Umbilical cord (tissue), 1 donor: ENCODE measurements at regions not wholly inside any gene's neighbourhood (a gene's known extent, or its start where the extent isn't known, plus 50 kb on each side); places are given as distances from the start of the nearest gene placed in this dataset.
"Not testable (repeated sequence)": the region's sequence is repeated elsewhere in the genome, so short reads cannot be mapped to it uniquely, and the experiment has no call there.

Experiments used
- DNase-seq: peaks from one replicate; pipeline ENCODE4 v3.0.0-alpha.2; 2015; ENCODE audit warnings: low spot score

DNA sequence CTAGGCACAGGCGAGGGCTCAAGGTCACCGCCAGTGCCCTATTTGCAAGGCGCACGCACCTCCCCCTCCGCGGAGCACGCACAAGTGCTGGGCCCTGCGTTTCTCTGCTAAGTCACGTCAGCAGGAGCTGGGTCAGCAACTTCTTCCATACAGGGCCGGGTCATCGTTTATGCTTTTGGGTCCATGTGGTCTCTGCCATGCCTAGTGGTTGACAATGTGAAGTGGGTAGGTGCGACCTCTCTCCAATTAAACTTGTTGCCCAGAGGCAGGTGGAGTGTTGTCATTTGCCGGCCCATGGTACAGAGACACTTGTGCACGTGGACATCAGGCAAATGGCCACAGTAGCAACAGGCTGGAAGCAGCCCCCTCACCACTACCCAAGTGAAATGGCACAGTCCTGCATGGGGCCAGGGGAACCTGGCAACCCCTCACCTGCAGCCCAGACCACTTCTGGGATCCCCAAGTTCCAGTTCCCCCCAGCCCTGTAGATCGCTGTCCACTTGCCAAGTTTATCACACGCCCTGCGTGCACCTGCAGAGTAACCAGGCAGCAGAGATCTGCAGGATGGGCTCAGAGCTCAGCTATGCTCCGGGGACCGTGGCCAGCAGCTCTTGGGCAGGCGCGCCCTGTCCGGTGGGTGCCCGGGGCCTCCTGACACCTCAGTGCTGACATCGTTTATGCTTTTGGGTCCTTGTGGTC, 86.1 kb upstream of the PPP2R2D start:
- no peak for DNase-seq

DNA sequence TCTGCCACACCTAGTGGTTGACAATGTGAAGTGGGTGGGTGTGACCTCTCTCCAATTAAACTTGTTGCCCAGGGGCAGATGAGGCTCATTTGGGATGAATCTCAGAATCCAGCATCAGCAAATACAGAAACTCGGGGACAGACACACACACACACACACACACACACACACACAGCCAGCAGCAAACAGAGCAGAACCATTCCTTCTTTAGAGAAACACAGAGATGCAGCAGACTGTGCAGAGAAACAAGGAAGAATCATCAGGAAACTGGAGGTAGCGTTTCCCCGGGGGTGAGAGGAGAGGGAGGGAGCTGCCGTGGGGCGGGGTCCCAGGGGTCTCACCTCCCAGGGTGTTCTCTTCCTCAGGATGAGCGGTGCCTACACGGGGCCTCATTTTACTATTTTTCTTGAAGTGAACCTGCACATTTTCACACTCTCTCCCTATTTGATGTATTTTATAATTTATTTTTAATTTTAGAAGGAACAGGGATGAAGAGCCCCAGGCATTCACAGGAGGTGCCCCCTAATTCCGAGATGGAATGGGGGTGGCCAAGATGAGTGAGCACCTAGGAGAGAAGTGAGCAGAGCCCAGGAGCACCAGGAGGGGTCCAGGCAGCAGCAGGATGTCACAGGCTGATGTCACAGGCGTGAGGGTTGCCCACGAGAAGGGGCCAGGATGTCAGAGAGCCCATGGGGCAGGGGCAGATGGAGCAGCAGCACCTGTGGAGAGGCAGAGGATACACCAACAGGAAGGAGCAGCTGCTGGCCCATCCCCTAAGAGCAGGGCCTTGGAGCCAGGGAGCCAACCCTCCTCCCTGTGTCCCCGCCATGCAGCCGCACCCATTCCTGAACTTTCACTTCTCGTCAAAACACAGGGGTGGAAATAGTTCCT, 85.3 kb upstream of the PPP2R2D start:
- no peak for DNase-seq

DNA sequence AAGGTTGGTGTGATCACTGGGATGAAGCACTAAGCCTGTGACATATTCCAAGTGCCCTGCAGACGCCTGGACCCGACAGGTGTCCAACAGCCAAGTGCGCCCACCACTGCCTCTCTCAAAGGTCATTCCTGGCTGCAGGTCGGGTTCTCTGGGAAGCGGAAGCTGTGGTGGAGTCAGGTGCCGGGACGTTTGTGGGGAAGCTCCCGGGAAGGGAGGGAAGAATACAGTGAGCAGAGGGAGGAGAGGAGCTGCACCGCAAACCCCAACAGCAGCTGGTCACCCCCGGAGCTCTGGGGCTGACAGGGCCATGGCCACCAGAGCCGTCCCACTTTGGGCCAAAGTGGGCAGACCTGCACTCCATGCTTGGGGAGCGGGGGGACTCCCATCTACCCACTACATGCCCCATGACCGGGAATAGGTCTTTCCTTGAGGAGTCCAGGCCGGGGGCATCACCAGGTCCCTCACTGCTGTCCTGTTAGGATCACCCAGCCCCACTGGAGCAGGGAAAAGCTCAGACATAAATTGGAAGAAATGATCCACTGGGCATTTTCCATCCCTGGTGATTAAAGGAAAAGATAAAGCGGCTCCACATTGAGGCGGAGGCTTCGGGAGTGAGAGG, 84.5 kb upstream of the PPP2R2D start:
- no peak for DNase-seq

DNA sequence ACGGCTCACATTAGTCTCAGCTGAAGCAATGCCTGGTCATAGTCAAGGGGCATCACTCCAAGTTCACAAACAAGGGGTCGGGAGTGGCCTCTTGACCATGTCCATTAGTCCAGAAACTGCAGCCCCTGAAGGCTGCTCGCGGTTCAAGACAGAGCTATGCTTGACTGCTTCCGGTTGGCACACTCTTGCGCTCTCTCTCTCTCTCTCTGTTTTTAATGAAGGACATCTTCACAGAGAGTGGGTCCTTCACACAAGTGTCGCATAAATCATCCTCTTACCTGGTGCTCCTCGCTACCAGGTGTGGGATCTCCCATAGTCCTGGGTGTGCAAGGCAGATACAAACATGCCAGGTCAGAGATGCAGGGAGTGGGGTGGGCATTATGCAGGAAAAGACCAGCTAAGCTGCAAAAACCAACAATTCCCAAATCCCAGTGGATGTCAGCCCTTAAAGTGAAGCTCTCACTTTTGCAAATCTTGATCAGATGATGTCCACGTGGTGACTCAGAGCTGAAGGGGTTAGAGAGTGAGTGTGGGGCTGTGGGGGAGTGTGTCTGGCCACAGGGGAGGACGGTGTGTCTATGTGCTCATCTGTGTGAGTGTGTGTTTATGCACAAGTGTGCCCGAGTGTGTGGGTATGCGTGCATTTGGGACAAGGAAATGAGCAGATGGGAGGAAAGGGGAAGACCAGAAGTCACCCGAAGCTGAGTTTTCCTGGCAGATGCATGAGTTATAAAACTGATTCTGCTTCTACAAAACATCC, 83.7 kb upstream of the PPP2R2D start:
- DNase-seq: no peak

DNA sequence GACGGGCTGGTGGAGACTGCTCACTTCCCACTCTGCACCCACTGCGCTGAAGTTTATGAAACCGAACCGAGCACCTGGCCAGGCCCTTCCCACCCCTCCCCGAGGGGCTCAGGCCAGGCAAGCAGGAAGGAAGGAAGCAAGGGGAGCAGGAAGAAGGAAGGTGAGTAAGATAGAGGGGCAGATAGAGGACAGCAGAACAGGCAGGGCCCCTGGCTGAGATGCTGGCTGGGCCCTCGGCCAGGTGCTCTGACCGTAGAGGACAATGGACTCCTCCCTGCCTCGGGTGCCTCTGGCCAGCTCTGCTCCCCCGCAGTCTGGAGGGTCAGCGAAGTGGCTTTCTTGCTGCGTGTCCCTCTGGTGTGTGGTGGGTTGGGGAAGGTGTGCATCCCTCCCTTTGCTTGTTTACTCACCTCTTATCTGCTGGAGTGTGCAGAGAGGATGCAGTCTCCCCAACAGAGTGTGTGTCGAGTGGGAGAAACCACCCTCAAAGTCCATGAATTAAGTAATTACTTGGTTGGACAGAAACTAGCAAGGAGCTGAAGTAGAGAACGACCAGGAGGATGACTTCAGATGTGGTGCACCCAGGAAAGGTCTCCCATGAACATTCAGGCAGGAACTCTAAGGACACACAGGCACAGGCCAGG, 82.8 kb upstream of the PPP2R2D start:
- no peak for DNase-seq

DNA sequence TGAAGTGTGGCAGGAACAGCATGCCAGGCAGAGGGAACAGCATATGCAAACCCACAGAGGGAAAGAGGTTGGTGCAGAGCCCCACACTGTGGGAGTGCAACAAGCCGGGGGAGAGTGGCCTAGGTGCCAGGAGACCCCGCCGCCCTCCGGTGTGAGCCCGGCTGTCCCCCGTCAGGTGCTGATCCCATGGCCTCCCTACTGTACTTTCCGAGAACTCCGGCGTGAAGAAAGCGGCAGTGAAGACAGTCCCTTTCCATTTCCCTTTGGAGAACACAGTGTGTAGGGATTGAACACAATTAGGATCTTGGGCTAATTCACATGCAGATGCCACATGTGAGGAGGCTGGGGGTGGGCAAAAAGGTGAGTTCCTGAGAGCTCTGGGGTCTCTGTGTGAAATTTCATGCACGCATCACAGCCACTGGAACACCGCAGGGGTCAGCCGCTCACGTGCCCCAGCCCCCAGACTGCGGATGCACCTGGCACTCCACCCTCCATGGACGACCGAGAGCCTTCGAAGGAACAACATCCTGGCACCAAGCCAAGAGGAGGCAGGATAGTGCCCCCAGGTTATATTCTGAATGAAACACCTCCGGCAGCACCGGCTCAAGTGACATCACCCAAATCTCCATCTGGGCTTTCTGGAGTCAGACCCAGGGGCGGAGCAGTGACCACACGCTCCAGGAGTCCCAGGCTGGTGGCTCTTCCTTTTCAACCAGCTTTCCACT, 82.1 kb upstream of the PPP2R2D start:
- no peak for DNase-seq

DNA sequence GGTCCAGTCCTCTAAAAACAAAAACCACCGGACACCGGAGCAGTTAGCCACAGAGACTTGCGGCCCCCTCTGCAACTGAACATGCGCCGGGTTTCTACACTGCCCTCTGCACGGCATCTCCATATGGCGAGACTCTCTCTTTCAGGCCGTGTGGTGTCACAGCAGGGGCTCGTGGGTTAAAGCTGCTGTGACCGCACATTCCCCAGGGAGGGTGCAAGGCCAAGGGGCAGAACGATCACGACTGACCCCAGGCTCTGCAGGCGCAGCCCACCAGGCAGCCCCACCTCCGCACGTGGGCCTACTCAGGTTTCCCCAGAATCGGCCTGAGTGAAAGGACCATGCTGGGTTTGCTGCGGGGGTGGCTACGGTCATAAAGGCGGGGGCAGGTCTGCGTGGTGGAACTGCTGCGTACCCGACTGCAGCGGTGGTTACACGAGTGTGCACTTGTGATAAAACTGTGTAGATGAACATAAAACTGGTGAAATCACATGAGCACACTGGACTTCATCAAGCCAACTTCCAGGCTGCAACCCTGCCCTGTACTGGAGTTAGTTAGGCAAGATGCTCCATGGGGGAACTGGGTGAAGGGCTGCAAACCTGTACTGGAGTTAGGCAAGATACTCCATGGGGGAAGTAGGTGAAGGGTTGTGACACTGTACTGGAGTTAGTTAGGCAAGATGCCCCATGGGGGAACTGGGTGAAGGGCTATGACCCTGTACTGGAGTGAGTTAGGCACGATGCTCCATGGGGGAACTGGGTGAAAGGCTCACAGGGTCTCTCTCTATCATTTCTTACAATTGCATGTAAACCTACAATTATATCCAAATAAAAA, 81.4 kb upstream of the PPP2R2D start:
- no peak for DNase-seq

DNA sequence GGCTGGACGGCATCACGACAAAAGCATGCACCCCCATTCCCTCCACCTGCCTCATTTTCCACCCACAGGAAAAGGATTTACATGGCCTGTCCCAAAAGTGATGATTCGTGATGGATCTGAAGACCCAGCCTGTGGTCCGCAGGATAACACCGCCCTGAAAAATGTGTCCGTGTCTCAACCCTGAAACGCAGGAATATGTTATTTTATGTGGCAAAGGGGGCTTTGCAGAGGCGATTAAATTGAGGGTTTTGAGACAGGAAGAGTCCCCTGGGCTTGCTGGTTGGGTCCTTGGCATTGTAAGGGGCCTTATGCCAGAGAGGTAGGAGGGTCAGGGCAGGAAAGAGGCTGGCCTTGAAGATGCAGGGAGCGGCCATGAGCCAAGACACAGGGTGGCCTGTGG, 80.2 kb upstream of the PPP2R2D start:
- no peak for DNase-seq

DNA sequence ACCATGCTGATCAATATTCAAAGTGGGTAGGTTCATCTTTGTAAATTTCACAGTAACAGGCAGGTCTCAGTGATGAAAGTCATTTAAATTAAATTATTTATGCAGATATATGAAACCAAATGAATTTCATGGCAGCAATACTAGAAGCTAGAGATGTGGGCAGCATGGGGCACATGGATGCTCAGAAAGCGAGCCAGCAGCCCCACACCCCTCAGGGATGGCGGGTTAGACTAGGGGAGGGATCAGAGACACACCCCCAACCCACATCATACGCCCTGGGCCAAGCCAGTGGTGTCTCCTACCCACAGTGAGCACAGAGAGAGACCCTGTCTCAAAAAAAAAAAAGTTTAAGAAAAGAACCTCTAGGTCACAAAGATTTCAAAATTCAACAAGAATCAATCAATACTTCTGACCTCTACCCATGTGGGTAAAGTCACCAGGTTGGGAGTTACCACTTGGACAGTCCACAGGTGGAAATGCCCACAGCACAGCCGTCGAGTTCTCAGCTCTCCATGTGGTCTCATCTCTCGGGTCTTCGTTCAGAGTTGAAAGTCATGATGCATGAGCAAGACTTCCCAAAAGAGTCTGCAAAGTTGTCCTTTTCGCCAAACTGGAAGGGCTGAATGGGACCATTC, 79.3 kb upstream of the PPP2R2D start:
- DNase-seq: no peak

DNA sequence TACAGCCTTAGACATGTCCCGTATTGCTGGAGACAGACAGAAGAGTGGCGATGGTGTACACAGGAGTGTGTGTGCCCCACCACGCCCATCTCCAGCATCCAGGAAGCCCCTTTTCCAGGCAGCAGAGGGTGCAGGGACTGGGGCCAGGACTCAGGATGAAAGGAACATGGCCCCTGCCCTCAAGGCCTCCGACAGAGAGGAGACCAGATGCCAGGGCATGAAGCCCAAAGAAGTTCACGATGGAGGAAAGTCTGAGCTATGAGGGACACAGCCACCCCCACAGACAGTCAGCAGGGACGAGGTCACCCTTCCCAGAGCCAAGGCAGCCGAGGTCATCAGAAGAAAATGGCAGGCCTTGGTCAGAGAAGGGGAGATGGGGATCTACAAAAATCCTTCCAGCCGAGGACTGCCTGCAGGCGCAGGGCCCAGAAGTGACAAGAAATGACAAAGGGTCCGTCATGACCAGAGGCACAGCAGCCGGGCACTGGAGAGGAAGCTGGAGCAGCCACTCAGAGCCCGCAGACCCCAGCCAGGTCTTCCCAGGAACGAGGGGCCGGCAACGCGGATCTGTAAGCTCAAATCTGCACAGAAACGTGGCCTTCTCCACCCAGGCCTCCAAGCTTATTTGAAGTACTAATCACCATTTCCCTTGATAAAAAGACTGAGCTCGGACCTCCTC, 78.7 kb upstream of the PPP2R2D start:
- DNase-seq: no peak

DNA sequence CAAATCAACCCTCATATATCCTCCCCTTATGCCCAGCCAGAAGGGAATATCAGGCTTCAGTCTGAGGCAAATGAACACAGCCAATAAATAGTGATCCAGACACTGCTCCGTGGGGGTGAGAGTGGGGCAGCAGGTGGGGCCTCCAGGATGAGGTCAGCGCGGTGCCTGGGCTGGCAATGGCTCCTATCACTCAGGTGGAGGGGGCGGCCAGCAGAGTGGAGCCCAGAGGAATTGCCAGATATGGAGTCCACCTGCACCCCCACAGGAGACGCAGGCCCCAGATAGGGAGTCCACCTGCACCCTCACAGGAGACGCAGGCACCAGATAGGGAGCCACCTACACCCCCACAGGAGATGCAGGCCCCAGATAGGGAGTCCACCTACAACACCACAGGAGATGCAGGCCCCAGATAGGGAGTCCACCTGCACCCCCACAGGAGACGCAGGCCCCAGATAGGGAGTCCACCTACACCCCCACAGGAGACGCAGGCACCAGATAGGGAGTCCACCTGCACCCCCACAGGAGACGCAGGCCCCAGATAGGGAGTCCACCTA, 78.0 kb upstream of the PPP2R2D start:
- no peak for DNase-seq

DNA sequence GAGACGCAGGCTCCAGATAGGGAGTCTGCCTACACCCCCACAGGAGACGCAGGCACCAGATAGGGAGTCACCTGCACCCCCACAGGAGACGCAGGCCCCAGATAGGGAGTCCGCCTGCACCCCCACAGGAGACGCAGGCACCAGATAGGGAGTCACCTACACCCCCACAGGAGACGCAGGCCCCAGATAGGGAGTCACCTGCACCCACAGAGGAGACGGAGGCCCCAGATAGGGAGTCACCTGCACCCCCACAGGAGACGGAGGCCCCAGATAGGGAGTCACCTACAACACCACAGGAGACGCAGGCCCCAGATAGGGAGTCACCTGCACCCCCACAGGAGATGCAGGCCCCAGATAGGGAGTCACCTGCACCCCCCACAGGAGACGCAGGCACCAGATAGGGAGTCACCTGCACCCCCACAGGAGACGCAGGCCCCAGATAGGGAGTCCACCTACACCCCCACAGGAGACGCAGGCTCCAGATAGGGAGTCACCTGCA, 77.2 kb upstream of the PPP2R2D start:
- not testable (repeated sequence) for DNase-seq

DNA sequence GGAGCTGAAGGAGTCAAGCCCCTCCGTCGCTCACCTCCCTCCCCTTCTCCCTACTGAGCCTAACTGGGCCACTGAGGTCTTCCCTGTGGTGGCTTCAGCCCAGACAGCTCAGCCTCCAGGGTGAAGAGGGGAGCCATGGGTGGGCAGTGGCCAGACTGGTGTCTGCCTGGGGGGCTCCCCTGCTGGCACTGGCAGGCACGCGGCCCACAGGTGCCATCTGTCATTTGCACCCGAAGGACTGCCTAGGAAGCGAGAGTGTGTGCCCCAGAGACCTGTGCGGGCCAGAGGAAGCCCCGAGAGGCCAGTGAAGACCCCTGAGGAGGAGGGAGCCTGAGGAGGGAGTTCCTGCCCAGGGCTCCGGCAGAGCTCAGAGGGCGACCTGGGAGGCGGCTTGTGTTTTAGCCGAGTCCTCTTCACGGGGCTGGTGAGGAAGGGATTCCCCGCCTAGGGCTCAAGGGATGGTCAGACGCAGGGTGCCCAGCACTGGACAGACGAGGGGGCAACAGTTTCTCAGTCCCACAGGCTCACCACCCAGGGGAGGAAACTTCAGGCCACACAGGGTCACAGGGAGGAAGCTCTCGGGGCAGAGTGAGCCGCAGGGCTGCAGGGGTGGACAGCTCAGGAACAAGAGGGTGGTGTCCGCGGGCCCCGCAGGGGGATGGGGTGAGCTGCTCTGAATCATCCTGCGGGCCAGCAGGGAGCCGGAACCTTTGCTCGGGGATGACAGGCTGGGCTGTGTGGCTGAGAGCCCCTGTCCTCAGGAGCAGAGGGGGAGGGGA, 76.2 kb upstream of the PPP2R2D start:
- DNase-seq: no peak

DNA sequence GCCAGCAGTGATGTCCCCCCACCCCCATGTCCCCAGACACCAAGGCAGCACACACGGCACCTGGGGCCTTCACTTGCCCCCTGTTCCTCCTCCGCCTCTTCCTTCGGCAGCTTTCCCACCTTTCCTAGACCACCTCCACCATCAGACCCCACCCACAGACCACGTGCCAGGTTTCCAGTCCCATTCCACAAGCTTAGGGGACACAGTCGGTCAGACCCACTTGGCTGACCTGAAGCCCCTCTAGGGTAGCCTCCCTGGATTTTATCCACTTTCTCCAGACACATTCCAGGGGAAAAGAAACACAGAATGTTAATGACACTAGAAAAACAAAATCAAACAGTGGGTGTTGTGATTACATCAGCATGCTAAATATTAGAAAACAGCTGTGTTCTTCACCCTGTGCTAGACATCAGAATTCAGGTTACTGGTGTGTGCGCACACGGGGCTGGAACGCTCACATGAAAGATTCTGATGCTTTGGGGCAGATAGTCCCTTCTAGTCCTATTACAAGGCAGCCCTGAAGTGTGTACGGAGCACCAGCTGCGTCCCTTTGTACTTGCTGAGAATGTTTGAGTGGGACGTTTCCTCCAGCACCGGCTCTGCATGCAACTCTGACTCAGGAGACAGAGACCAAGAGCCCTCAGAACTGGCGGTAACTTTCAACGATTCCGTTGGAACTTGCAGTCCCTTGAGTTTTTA, 75.5 kb upstream of the PPP2R2D start:
- DNase-seq: no peak

DNA sequence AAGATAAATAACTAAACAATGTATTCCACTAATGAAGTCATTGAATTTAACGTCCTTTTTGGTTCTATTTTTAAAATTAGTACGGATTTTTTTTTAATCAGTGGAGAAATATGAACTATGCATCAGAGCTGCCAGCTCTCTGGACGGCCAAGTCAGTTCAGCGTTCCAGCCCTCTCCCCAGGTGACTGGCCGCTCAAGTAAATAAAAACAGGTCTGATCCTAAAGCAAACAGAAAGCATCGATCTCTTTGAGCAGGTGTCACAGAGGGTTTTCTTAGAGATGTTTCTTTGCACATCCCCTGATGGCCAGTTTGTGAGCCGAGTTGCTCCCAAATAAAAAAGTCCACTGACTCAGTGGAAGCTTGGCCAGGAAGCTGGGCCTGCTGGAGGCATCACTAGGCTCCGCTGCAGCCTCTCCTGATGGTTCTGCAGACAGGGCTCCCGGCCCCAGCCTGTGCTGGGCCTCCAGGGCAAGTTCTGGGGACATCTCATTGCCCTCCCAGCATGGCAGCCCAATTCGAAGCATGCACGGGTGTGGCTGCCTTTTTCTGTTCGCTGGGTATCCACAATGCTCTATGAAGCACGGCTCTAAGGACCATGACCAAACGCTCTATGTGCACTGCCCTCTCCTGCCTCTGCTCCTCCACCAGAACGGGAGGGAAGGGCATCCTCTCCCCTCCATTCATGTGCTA, 74.7 kb upstream of the PPP2R2D start:
- no peak for DNase-seq
